ENCODE measurements at regions not wholly inside any gene's neighbourhood (a gene's known extent, or its start where the extent isn't known, plus 50 kb on each side); places are given as distances from the start of the nearest gene placed in this dataset.
"Not testable (repeated sequence)": the region's sequence is repeated elsewhere in the genome, so short reads cannot be mapped to it uniquely, and the experiment has no call there.

DNA sequence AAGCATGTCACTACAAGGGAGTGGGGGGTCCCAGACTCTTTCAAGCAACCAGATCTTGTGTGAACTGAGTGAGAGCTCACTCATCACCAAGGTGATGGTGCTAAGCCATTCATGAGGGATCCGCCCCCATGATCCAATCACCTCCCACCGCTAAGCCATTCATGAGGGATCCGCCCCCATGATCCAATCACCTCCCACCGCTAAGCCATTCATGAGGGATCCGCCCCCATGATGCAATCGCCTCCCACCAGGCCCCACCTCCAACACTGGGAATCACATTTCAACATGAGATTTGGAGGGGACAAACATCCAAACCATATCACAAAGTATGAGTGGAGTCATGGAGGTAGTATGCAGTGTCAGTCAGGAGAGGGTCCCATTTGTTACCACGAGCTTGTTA is 64.8 kb upstream of the PROKR2 start:
- DNase-seq: not testable (repeated sequence)

DNA sequence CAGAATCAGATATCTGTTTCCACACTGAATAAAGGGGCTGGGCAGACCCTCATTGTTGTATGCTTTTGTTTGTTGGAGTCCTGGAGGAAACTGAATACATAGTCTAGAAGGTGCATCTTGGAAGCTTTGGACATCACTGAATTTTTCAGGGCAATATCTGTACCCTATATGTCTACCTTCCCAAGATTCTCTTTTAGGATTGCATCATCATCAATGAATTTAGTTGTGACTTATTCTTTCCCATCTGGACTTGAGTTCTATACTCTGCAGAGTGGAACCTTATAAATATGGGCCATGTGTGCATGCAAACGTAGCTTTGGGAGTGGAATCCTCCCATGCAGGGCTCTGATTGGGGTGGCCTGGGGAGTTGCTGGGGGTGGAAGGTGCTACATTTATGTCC is 60.7 kb upstream of the PROKR2 start:
- no peak for DNase-seq

GRCh38 chr20:5376228-5376627 is 59.5 kb upstream of the PROKR2 start:
- no peak for DNase-seq

GRCh38 chr20:5374171-5374570 is 57.4 kb upstream of the PROKR2 start:
- DNase-seq: no peak

DNA sequence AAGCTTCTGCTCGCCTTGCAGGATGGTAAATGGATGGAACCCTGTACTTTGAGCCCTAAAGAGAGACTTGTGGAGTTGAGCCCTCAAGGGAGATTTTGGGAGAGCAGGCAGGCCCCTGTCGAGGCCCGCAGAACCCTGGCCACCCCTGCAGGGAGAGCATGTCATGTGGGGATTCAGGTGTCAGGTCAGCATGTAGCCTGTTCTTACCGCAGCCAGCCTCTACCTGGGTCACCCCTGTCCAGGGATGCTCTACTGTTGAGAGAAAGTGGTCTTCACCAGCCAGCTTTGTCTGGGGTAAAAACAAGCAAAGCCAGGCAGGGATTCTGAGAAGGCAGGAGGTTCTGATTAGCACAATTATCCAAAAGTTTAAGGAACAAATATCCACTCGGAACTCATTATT is 55.6 kb upstream of the PROKR2 start:
- no peak for DNase-seq

DNA sequence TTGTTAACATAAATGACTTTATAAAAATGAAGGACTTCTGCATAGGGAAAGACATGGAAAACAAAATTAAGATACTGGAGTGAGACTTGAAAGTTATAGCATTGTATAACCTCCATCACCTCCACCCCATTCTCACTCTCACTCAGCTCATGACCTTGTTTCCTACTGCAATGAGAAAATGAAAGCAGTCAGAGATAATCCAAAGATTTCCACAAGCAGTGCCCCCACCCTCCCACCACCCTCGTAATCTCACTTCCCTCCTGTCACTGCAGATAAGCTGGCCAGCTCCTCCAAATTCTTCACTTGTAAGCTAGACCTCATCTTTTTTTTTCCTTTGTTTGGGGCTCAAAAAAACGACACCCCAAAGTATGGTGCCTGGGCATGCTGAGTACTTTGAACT is 52.9 kb upstream of the PROKR2 start:
- no peak for DNase-seq
